ENCODE measurements at regions not wholly inside any gene's neighbourhood (a gene's known extent, or its start where the extent isn't known, plus 50 kb on each side); places are given as distances from the start of the nearest gene placed in this dataset.
"Not testable (repeated sequence)": the region's sequence is repeated elsewhere in the genome, so short reads cannot be mapped to it uniquely, and the experiment has no call there.

DNA sequence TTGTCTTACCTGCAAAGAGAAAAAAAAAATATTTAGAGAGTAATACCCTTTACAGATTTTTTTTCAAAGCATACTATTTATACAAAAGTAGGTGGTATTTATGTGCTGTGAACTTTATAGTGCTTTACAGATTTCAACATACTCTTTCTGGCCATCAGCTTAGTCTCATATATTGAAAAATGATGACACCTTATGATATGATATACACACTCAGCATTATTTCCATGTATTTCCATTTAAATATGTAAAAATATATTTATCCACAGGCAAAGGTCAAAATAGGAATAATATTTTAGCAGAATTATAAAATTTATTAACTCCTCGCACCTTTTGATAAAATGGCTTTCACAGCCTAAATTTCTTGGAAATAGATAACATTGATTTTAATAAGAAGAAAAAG lies 815.8 kb upstream of the EPHA5 start:
- H3K27me3 ChIP-seq: no peaks in the 10 kb centered on the region

GRCh38 chr4:66482186-66482585 lies 811.9 kb upstream of the EPHA5 start:
- Histone ChIP-seq H3K36me3 (no peaks in the 10 kb centered on the region), H3K27ac (no peak overlapping the region), H3K27me3 (no peaks in the 10 kb centered on the region), H3K4me3 (no peak overlapping the region), H3K9me3 (peaks cover 0 to 3% (median 0%) of the 10 kb centered on the region in 4 donors), H3K4me1 (no peaks in the 10 kb centered on the region)
- no peak for TF ChIP-seq POLR2A (IDR thresholded peaks at IDR 0.05)
- TF ChIP-seq, protein P1, sequence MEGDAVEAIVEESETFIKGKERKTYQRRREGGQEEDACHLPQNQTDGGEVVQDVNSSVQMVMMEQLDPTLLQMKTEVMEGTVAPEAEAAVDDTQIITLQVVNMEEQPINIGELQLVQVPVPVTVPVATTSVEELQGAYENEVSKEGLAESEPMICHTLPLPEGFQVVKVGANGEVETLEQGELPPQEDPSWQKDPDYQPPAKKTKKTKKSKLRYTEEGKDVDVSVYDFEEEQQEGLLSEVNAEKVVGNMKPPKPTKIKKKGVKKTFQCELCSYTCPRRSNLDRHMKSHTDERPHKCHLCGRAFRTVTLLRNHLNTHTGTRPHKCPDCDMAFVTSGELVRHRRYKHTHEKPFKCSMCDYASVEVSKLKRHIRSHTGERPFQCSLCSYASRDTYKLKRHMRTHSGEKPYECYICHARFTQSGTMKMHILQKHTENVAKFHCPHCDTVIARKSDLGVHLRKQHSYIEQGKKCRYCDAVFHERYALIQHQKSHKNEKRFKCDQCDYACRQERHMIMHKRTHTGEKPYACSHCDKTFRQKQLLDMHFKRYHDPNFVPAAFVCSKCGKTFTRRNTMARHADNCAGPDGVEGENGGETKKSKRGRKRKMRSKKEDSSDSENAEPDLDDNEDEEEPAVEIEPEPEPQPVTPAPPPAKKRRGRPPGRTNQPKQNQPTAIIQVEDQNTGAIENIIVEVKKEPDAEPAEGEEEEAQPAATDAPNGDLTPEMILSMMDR (IDR thresholded peaks at IDR 0.05): no peak
- no peak for DNase-seq

More for the DNA sequence above, 815.8 kb upstream of the EPHA5 start:
- H3K4me3 ChIP-seq: no peak overlapping the region
- no peak overlapping the region for H3K27ac ChIP-seq
- DNase-seq: no peak
- no peaks in the 10 kb centered on the region for H3K36me3 ChIP-seq
- H3K4me1 ChIP-seq: no peaks in the 10 kb centered on the region
- no peak for TF ChIP-seq POLR2A (IDR thresholded peaks at IDR 0.05)
- TF ChIP-seq, protein P1 (IDR thresholded peaks at IDR 0.05): no peak
- H3K9me3 ChIP-seq: peaks cover 0 to 3% (median 0%) of the 10 kb centered on the region in 4 donors

DNA sequence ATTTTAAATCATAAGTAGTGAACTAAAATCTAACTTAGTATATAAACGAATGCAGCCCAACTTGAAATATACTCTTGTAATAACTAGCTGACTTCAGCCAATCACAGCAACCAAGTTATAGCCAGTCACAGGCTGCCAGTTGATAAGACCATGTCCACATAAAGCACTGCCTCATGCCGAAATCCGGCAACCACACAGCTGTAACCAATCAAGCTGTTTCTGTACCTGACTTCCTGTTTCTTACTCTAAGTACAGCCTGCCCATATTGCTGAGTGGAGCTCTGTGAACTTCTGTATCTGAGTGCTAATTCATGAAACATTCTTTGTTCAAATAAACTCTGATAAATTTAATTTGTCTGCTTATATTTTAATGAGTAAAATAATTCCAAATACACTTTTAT lies 805.3 kb upstream of the EPHA5 start:
- TF ChIP-seq, protein P1 (IDR thresholded peaks at IDR 0.05): no peak
- no peak for TF ChIP-seq POLR2A (IDR thresholded peaks at IDR 0.05)

DNA sequence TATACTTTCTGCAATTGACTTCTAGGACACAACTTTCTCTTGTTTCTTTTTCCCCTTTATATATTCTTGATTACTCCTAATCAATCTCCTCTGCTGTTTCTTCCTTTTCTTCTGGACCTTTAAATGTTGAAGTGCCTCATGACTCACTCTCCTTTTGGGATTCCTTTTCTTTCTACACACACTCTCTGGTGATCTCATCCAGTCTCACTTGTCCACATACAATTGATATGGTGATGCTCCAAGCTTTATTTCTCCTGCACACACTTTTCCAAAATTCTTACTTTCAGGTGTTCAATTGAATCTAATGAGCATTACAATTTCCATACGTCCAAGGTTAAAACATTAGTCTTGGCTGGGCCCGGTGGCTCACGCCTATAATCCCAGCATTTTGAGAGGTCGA lies 794.8 kb upstream of the EPHA5 start:
- no peaks in the 10 kb centered on the region for H3K27me3 ChIP-seq
- TF ChIP-seq POLR2A (IDR thresholded peaks at IDR 0.05): no peak
- TF ChIP-seq, protein P1 (IDR thresholded peaks at IDR 0.05): no peak

More for the DNA sequence above, 805.3 kb upstream of the EPHA5 start:
- Histone ChIP-seq H3K36me3 (no peaks in the 10 kb centered on the region), H3K4me1 (no peaks in the 10 kb centered on the region), H3K27ac (no peak overlapping the region), H3K27me3 (no peaks in the 10 kb centered on the region), H3K4me3 (no peak overlapping the region), H3K9me3 (no peaks in the 10 kb centered on the region)
- DNase-seq: no peak

DNA sequence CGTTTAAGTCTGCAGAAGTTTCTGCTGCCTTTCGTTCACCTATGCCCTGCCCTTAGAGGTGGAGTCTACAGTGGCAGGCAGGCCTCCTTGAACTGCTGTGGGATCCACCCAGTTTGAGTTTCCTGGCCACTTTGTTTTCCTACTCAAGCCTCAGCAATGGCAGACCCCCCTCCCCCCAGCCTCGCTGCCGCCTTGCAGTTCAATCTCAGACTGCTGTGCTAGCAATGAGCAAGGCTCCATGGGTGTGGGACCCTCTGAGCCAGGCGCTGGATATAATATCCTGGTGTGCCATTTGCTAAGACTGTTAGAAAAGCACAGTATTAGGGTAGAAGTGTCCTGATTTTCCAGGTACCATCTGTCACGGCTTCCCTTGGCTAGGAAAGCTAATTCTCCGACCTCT lies 792.6 kb upstream of the EPHA5 start:
- not testable (repeated sequence) for DNase-seq, H3K9me3 ChIP-seq

More for the DNA sequence above, 794.8 kb upstream of the EPHA5 start:
- Histone ChIP-seq H3K36me3 (no peaks in the 10 kb centered on the region), H3K9me3 (peaks cover 0 to 5% (median 0%) of the 10 kb centered on the region in 4 donors), H3K4me3 (no peak overlapping the region), H3K27ac (no peak overlapping the region), H3K4me1 (no peaks in the 10 kb centered on the region)
- DNase-seq: no peak

GRCh38 chr4:66451741-66452140 lies 781.5 kb upstream of the EPHA5 start:
- Histone ChIP-seq H3K27me3 (no peaks in the 10 kb centered on the region), H3K4me3 (no peak overlapping the region), H3K9me3 (no peaks in the 10 kb centered on the region), H3K4me1 (no peaks in the 10 kb centered on the region), H3K36me3 (no peaks in the 10 kb centered on the region), H3K27ac (no peak overlapping the region)
- no peak for DNase-seq
- TF ChIP-seq POLR2A (IDR thresholded peaks at IDR 0.05): no peak
- TF ChIP-seq, protein P1 (IDR thresholded peaks at IDR 0.05): no peak

More for the DNA sequence above, 792.6 kb upstream of the EPHA5 start:
- not testable (repeated sequence) for H3K27me3 ChIP-seq, H3K4me1 ChIP-seq, H3K36me3 ChIP-seq, H3K27ac ChIP-seq, H3K4me3 ChIP-seq
